Pulmonary artery endothelial cell (primary cell): ENCODE measurements at regions not wholly inside any gene's neighbourhood (a gene's known extent, or its start where the extent isn't known, plus 50 kb on each side); places are given as distances from the start of the nearest gene placed in this dataset.
A peak's percentile ranks its signal among the peaks of the same experiment; 100 is the strongest.

ENCODE experiments used
- DNase-seq: peaks from one replicate; pipeline ENCODE4 v3.0.0-alpha.2; 2011; ENCODE audit warnings: low read depth, low spot score

- no peak for DNase-seq
Measured at GRCh38 chr3:10583798-10584708, 78.7 kb upstream of the ATP2B2 start.

- DNase-seq: no peak
Measured at GRCh38 chr3:10585945-10586344, 80.6 kb upstream of the ATP2B2 start.

- peak; percentile 22 for DNase-seq
Measured at GRCh38 chr3:10594915-10595314, 89.5 kb upstream of the ATP2B2 start.

- DNase-seq: no peak
Measured at GRCh38 chr3:10596746-10597448, 91.5 kb upstream of the ATP2B2 start.

- DNase-seq: no peak
Measured at GRCh38 chr3:10597733-10598132, 92.3 kb upstream of the ATP2B2 start.

- DNase-seq: no peak
Measured at GRCh38 chr3:10599017-10599416, 93.6 kb upstream of the ATP2B2 start.

- DNase-seq: no peak
Measured at GRCh38 chr3:10599444-10599843, 94.1 kb upstream of the ATP2B2 start.

GRCh38 chr3:10600296-10600714 lies 94.9 kb upstream of the ATP2B2 start:
- no peak for DNase-seq

- no peak for DNase-seq
Measured at GRCh38 chr3:10600726-10601125, 95.3 kb upstream of the ATP2B2 start.

- no peak for DNase-seq
Measured at GRCh38 chr3:10601151-10601856, 95.9 kb upstream of the ATP2B2 start.

- DNase-seq: no peak
Measured at GRCh38 chr3:10601857-10602230, 96.5 kb upstream of the ATP2B2 start.

GRCh38 chr3:10602271-10602670 lies 96.9 kb upstream of the ATP2B2 start:
- DNase-seq: no peak

- DNase-seq: no peak
Measured at GRCh38 chr3:10602769-10603768, 97.7 kb upstream of the ATP2B2 start.

GRCh38 chr3:10609134-10609533 lies 103.7 kb upstream of the ATP2B2 start:
- no peak for DNase-seq

GRCh38 chr3:10614168-10614567 lies 108.8 kb upstream of the ATP2B2 start:
- DNase-seq: no peak

GRCh38 chr3:10615715-10616114 lies 110.3 kb upstream of the ATP2B2 start:
- DNase-seq: no peak

- DNase-seq: no peak
Measured at GRCh38 chr3:10616321-10616720, 110.9 kb upstream of the ATP2B2 start.

- DNase-seq: no peak
Measured at GRCh38 chr3:10619989-10620832, 114.8 kb upstream of the ATP2B2 start.

- DNase-seq: no peak
Measured at GRCh38 chr3:10620833-10621082, 115.4 kb upstream of the ATP2B2 start.

- DNase-seq: no peak
Measured at GRCh38 chr3:10623578-10624275, 118.3 kb upstream of the ATP2B2 start.
